ENCODE measurements at regions not wholly inside any gene's neighbourhood (a gene's known extent, or its start where the extent isn't known, plus 50 kb on each side); places are given as distances from the start of the nearest gene placed in this dataset.

- H3K9me3 ChIP-seq (ENCODE audit: control insufficient read depth, low read length) = no peaks in the 10 kb centered on the region
- H3K4me3 ChIP-seq (ENCODE audit: low read length) = no peak overlapping the region
- Mint-ChIP-seq H3K27ac (no peak overlapping the region), H3K9me3 (no peaks in the 10 kb centered on the region), H3K4me1 (peaks cover 11% of the 10 kb centered on the region), H3K4me3 (no peak overlapping the region), H3K36me3 (ENCODE audit: low read depth) (no peaks in the 10 kb centered on the region), H3K27me3 (ENCODE audit: insufficient read depth) (peaks cover 2% of the 10 kb centered on the region)
- H3K9ac ChIP-seq (ENCODE audit: extremely low read depth, low read length, poor library complexity, severe bottlenecking) = no peak overlapping the region
- H3K36me3 ChIP-seq (ENCODE audit: control insufficient read depth, insufficient read depth, low read length) = no peaks in the 10 kb centered on the region
- TF ChIP-seq CTCF (conservative IDR thresholded peaks at IDR 0.05) = no peak
- H3K27me3 ChIP-seq (ENCODE audit: control insufficient read depth, insufficient read depth, low read length, poor library complexity, severe bottlenecking) = no peaks in the 10 kb centered on the region
- H3K4me1 ChIP-seq (ENCODE audit: control insufficient read depth, insufficient read depth, low read length) = peaks cover 4% of the 10 kb centered on the region
- no peak for DNase-seq
- H3K27ac ChIP-seq (ENCODE audit: low read depth, low read length) = no peak overlapping the region
- 78 to 90% methylated on average over 2 to 3 of the region's 3 CpGs for WGBS, 2 experiments (ENCODE audit: insufficient coverage in 1 of 2, insufficient read length in 1 of 2)
Measured at GRCh38 chr10:33120275-33120674, 162.2 kb upstream of the ITGB1 start.

- Mint-ChIP-seq H3K27ac (no peak overlapping the region), H3K4me3 (no peak overlapping the region), H3K36me3 (ENCODE audit: low read depth) (no peaks in the 10 kb centered on the region), H3K4me1 (peaks cover 17% of the 10 kb centered on the region), H3K9me3 (no peaks in the 10 kb centered on the region), H3K27me3 (ENCODE audit: insufficient read depth) (no peaks in the 10 kb centered on the region)
- no peaks in the 10 kb centered on the region for H3K36me3 ChIP-seq (ENCODE audit: control insufficient read depth, insufficient read depth, low read length)
- no peak overlapping the region for H3K27ac ChIP-seq (ENCODE audit: low read depth, low read length)
- no peak overlapping the region for H3K4me3 ChIP-seq (ENCODE audit: low read length)
- WGBS, 2 experiments (ENCODE audit: insufficient coverage in 1 of 2, insufficient read length in 1 of 2) = 93 to 98% methylated on average over 6 of the region's 6 CpGs
- no peak for DNase-seq
- no peak for TF ChIP-seq CTCF (conservative IDR thresholded peaks at IDR 0.05)
- no peak overlapping the region for H3K9ac ChIP-seq (ENCODE audit: extremely low read depth, low read length, poor library complexity, severe bottlenecking)
- peaks cover 8% of the 10 kb centered on the region for H3K4me1 ChIP-seq (ENCODE audit: control insufficient read depth, insufficient read depth, low read length)
- H3K9me3 ChIP-seq (ENCODE audit: control insufficient read depth, low read length) = no peaks in the 10 kb centered on the region
- no peaks in the 10 kb centered on the region for H3K27me3 ChIP-seq (ENCODE audit: control insufficient read depth, insufficient read depth, low read length, poor library complexity, severe bottlenecking)
Measured at GRCh38 chr10:33117816-33118215, 159.8 kb upstream of the ITGB1 start.

- no peaks in the 10 kb centered on the region for H3K27me3 ChIP-seq (ENCODE audit: control insufficient read depth, insufficient read depth, low read length, poor library complexity, severe bottlenecking)
Measured at GRCh38 chr10:33117230-33117629, 159.2 kb upstream of the ITGB1 start.

More at GRCh38 chr10:33117230-33117629, 159.2 kb upstream of the ITGB1 start:
- no peak overlapping the region for H3K4me3 ChIP-seq (ENCODE audit: low read length)
- H3K36me3 ChIP-seq (ENCODE audit: control insufficient read depth, insufficient read depth, low read length) = no peaks in the 10 kb centered on the region
- WGBS, 2 experiments (ENCODE audit: insufficient coverage in 1 of 2, insufficient read length in 1 of 2) = 90 to 92% methylated on average over 4 to 6 of the region's 6 CpGs
- H3K4me1 Mint-ChIP-seq = peaks cover 17% of the 10 kb centered on the region
- peaks cover 8% of the 10 kb centered on the region for H3K4me1 ChIP-seq (ENCODE audit: control insufficient read depth, insufficient read depth, low read length)
- no peaks in the 10 kb centered on the region for H3K9me3 Mint-ChIP-seq
- no peak overlapping the region for H3K9ac ChIP-seq (ENCODE audit: extremely low read depth, low read length, poor library complexity, severe bottlenecking)
- no peaks in the 10 kb centered on the region for H3K36me3 Mint-ChIP-seq (ENCODE audit: low read depth)
- no peak overlapping the region for H3K27ac Mint-ChIP-seq
- H3K9me3 ChIP-seq (ENCODE audit: control insufficient read depth, low read length) = no peaks in the 10 kb centered on the region
- no peaks in the 10 kb centered on the region for H3K27me3 Mint-ChIP-seq (ENCODE audit: insufficient read depth)
- H3K27ac ChIP-seq (ENCODE audit: low read depth, low read length) = no peak overlapping the region
- no peak for DNase-seq
- TF ChIP-seq CTCF (conservative IDR thresholded peaks at IDR 0.05) = no peak
- no peak overlapping the region for H3K4me3 Mint-ChIP-seq

Measured in endodermal cell (in vitro differentiated cells).